ENCODE measurements at regions not wholly inside any gene's neighbourhood (a gene's known extent, or its start where the extent isn't known, plus 50 kb on each side); places are given as distances from the start of the nearest gene placed in this dataset.
"Not testable (repeated sequence)": the region's sequence is repeated elsewhere in the genome, so short reads cannot be mapped to it uniquely, and the experiment has no call there.

GRCh38 chr21:16418642-16419041 is 688.9 kb downstream of the USP25 start:
- no peak for DNase-seq (ENCODE audit: low read depth in 2 of 2)

- DNase-seq (ENCODE audit: low read depth in 2 of 2), result no peak
Measured at GRCh38 chr21:16419188-16419921, 689.6 kb downstream of the USP25 start.

GRCh38 chr21:16420031-16420724 is 690.4 kb downstream of the USP25 start:
- DNase-seq (ENCODE audit: low read depth in 2 of 2), result no peak

DNA sequence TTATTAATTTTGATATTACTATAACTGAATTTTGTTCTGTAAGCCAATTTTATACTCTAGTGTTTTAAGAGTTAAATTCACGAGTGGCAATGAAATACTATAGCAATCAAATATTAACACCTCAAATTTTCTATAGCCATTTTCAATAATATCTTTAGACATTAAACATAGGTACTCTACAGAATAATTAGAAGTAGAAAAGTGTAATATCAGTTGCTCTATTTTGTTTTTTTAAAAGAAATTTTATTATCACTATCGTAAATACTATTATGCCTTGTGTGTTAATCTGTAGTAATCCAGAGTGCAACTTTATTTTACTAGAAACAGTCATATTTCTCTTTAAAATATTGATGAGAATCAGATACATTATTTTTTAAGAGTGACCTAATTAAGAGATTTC is 691.2 kb downstream of the USP25 start:
- DNase-seq (ENCODE audit: low read depth in 2 of 2), result no peak

GRCh38 chr21:16421965-16422364 is 692.2 kb downstream of the USP25 start:
- no peak for DNase-seq (ENCODE audit: low read depth in 2 of 2)

- no peak for DNase-seq (ENCODE audit: low read depth in 2 of 2)
Measured at GRCh38 chr21:16422702-16423101, 692.9 kb downstream of the USP25 start.

GRCh38 chr21:16423921-16424320 is 694.1 kb downstream of the USP25 start:
- no peak for DNase-seq (ENCODE audit: low read depth in 2 of 2)

GRCh38 chr21:16424331-16424751 is 694.6 kb downstream of the USP25 start:
- DNase-seq (ENCODE audit: low read depth in 2 of 2), result no peak

DNA sequence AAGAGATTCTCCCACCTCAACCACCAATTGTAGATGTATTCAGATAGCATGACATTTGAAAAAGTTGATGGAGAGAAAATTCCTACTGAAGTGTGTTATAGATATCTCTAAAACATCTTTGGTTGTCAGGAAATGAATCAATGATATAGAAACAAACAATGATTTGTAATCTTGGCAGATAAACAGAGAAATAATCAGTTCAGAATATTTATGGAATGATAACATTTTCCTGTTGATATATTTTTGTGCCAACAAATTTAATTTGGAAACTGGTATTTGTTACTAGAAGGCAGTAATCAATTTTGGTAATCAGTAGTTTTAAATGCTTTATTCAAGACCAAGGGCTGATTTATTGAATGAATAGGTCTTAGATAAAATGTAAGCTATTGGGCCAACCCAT is 695.6 kb downstream of the USP25 start:
- DNase-seq (ENCODE audit: low read depth in 2 of 2), result no peak

DNA sequence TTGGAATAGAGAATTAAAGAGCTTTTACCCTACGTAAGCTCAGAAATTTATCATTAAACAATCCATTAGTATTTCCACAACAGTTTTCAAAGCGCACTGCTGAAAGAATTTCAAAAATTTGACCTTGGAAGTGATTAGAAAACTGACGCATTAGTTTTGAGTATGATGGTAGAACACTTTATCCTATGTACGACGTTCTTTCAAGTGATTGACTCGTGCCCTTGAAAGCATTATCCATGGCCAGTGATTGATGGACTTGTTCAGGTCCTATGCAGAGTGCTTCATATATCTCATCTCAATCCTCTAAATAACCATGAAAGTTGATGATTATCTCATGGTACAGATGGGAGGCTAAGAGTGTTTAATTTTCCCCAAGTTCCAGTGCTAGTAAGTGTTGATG is 697.2 kb downstream of the USP25 start:
- no peak for DNase-seq (ENCODE audit: low read depth in 2 of 2)

- DNase-seq (ENCODE audit: low read depth in 2 of 2), result no peak
Measured at GRCh38 chr21:16427587-16428087, 697.9 kb downstream of the USP25 start.

GRCh38 chr21:16437586-16437985 is 707.8 kb downstream of the USP25 start:
- DNase-seq (ENCODE audit: low read depth in 2 of 2), result no peak

DNA sequence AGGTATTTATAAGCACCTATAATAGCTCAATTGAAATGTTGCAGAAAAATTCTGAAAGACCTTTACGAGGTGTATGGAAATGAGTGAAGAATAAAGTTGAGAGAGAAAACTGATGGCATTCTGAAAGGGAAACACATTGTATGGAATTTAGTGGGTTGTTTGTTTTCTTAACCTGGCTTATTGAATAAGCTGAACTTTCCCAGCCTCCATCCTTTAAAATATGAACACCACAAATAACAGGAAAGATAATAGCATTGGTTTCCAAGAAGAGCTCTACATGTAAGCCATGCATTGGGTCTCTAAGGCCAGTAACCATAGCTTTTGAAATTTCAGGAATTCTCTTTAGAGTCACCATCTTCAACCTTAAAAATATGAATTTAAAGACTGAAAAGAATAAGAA is 709.0 kb downstream of the USP25 start:
- DNase-seq (ENCODE audit: low read depth in 2 of 2), result no peak

DNA sequence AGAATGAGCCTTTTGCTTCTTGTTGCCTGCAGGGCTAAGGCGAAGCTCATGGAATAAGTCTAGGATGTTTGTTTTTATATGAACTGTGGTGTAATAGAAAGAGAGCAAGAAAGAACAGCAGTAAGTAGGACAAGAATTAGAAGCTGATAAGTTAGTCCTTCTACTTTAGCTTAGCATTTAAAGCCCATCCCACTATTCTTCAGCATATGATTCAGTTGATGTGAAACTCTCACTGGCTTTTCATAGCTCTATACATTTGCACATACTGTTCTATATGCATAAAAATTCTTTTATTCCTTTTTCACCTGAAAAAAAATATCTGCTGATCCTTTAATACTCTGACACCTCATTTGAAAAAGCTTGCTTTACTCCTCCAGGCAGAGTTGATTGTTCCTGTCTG is 712.0 kb downstream of the USP25 start:
- DNase-seq (ENCODE audit: low read depth in 2 of 2), result no peak

GRCh38 chr21:16454399-16454798 is 724.6 kb downstream of the USP25 start:
- DNase-seq (ENCODE audit: low read depth in 2 of 2), result no peak

DNA sequence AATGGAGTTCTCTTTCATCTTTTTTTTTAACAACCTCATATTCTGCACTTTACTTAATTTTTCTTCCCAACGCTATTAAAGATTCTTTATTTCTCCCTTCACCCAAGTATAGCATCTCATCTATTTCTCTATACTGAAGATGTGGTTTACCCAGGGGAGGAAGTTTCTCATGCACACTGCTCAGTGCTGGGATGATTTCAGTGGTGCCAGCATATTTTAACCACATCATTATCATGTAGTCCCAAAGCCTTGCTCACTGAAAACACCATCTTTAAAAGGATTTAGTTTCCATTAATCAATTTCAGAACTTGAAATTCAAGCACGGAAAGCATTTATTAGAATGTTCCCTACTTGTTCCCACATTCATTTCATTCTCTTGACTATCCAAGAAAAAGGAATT is 725.7 kb downstream of the USP25 start:
- no peak for DNase-seq (ENCODE audit: low read depth in 2 of 2)

DNA sequence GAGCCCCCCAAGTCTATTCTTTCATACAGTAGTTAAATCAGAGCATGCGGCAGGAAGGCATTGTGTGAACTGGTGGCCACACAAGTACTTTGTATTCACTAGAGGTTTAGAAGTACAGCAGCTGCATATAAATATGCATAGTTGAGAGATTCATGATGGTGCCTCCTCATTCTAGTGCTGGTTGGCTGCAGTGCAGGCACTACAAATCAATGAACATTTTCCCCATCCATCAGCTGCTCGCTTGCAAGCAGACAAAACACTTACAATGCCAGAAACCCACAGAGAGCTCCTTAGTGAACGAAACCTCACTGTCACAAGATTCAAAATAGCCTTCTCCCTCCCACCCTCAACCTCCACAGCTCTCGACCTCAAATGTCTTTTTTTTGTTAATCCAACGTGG is 726.2 kb downstream of the USP25 start:
- DNase-seq (ENCODE audit: low read depth in 2 of 2), result no peak

GRCh38 chr21:16457498-16457897 is 727.7 kb downstream of the USP25 start:
- no peak for DNase-seq (ENCODE audit: low read depth in 2 of 2)

DNA sequence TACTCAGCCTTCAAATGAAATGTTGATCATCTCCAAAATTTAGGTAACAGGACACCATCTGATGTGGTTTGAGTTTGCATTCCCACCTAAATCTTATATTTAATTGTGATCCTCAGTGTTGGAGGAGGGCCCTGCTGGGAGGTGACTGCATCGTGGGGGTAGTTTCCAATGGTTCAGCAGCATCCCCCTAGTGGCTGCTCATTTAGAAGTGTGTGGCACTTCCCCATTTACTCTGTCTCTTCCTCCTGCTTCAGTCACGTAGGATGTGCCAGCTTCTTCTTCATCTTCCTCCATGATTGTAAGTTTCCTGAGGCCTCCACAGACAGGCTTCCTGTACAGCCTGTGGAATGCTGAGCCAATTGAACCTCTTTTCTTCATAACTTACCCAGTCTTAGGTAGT is 731.2 kb downstream of the USP25 start:
- DNase-seq (ENCODE audit: low read depth in 2 of 2), result no peak

DNA sequence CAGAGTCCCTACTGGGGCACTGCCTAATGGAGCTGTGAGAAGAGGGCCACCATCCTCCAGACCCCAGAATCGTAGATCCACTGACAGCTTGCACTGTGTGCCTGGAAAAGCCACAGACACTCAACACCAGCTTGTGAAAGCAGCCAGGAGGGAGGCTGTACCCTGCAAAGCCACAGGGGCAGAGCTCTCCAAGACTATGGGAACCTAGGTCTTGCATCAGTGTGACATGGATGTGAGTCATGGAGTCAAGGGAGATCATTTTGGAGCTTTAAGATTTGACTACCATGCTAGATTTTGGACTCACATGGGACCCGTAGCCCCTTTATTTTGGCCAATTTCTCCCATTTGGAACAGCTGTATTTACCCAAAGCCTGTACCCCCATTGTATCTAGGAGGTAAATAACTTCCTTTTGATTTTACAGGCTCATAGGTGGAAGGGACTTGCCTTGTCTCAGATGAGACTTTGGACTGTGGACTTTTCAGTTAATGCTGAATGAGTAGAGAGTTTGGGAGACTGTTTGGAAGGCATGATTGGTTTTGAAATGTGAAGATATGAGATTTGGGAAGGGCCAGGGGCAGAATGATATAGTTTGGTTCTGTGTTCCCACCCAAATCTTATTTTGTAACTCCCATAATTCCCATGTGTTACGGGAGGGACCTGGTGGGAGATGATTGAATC is 734.6 kb downstream of the USP25 start:
- DNase-seq (ENCODE audit: low read depth in 2 of 2), result not testable (repeated sequence)

GRCh38 chr21:16468184-16468583 is 738.4 kb downstream of the USP25 start:
- no peak for DNase-seq (ENCODE audit: low read depth in 2 of 2)

- no peak for DNase-seq (ENCODE audit: low read depth in 2 of 2)
Measured at GRCh38 chr21:16473988-16474387, 744.2 kb downstream of the USP25 start.
